Upper lobe of left lung (tissue), 6 donors: ENCODE measurements at regions not wholly inside any gene's neighbourhood (a gene's known extent, or its start where the extent isn't known, plus 50 kb on each side); places are given as distances from the start of the nearest gene placed in this dataset.
A peak's percentile ranks its signal among the peaks of the same experiment; 100 is the strongest.

ENCODE experiments used
- ATAC-seq, 2 donors: fragments of 200-7000 bp; cut with Tn5 transposase; one replicate each; pipeline ENCODE4 v1.9.1; 2022; ENCODE audit warnings: mild to moderate bottlenecking in 2 of 2, moderate library complexity in 2 of 2; ENCODE audit not compliant: low FRiP score in 2 of 2
- DNase-seq, 2 donors: peaks; one replicate each; pipeline ENCODE4 v3.0.0-alpha.2; 2019 to 2020
- H3K27ac ChIP-seq, 4 donors: fragments of 200-600 bp; sonication (generic); one replicate each; pipeline ENCODE4 v1.5.1; 2016 to 2019
- H3K27me3 ChIP-seq, 4 donors: fragments of 200-600 bp; sonication (generic); one replicate each; pipeline ENCODE4 v1.5.1; 2017 to 2019
- H3K36me3 ChIP-seq, 4 donors: fragments of 200-600 bp; sonication (generic); one replicate each; pipeline ENCODE4 v1.5.1; 2016 to 2019
- H3K4me1 ChIP-seq, 4 donors: fragments of 200-600 bp; sonication (generic); one replicate each; pipeline ENCODE4 v1.5.1; 2018 to 2019
- H3K4me3 ChIP-seq, 4 donors: fragments of 200-600 bp; sonication (generic); one replicate each; pipeline ENCODE4 v1.5.1; 2017 to 2019; ENCODE audit warnings: mild to moderate bottlenecking in 2 of 4, moderate library complexity in 1 of 4
- H3K9me3 ChIP-seq, 4 donors: fragments of 200-600 bp; sonication (generic); one replicate each; pipeline ENCODE4 v1.5.1; 2018 to 2019
- CTCF ChIP-seq, 6 experiments: fragments of 450-650 bp in 4 of 6; fragments of 200-600 bp in 2 of 6; sonication (generic) in 2 of 6; IDR thresholded peaks; one replicate each; pipeline ENCODE4 v1.5.1; 2016 to 2019; ENCODE audit warnings: antibody characterized with exemption in 6 of 6
- EP300 ChIP-seq, 4 donors: sonication (generic); formaldehyde crosslinking; IDR thresholded peaks; one replicate each; pipeline ENCODE4 v1.5.1; 2017; ENCODE audit warnings: antibody characterized with exemption in 4 of 4, control low read depth in 2 of 4
- POLR2A ChIP-seq, 4 donors: fragments of 450-650 bp; IDR thresholded peaks; one replicate each; pipeline ENCODE4 v1.5.1; 2016 to 2017; ENCODE audit warnings: antibody characterized with exemption in 4 of 4, mild to moderate bottlenecking in 2 of 4
- POLR2AphosphoS5 ChIP-seq, 2 donors: sonication (generic); formaldehyde crosslinking; IDR thresholded peaks; one replicate each; pipeline ENCODE4 v1.5.1; 2017; ENCODE audit warnings: antibody characterized with exemption in 2 of 2
- WGBS, 2 donors: methylation state at CpG; one replicate each; pipeline ENCODE4 v1.1.5; 2017 to 2018; 5-methylcytosine and 5-hydroxymethylcytosine counted together
- donor health status: DM: no; HTN: no; CAD: no; lungs with moderate emphysema.
- donor health status: DM: no; HTN: yes; CAD: no; lungs with severe emphysema.

- H3K27me3 ChIP-seq, result no peaks in the 10 kb centered on the region
- DNase-seq (no peak), ATAC-seq (no peak)
- H3K36me3 ChIP-seq, result no peaks in the 10 kb centered on the region
- H3K4me1 ChIP-seq, result peaks cover 0 to 3% (median 1%) of the 10 kb centered on the region in 4 donors
- no peak for TF ChIP-seq EP300 (IDR thresholded peaks at IDR 0.05)
- no peak for TF ChIP-seq POLR2AphosphoS5 (IDR thresholded peaks at IDR 0.05)
- 89 to 91% methylated on average over 4 of the region's 4 CpGs for WGBS, 2 donors
- H3K4me3 ChIP-seq, result no peak overlapping the region
- H3K27ac ChIP-seq, result no peak overlapping the region
- no peaks in the 10 kb centered on the region for H3K9me3 ChIP-seq
These were observed 391.0 kb upstream of the NRP1 start for GRCh38 chr10:33725430-33725829.

DNA sequence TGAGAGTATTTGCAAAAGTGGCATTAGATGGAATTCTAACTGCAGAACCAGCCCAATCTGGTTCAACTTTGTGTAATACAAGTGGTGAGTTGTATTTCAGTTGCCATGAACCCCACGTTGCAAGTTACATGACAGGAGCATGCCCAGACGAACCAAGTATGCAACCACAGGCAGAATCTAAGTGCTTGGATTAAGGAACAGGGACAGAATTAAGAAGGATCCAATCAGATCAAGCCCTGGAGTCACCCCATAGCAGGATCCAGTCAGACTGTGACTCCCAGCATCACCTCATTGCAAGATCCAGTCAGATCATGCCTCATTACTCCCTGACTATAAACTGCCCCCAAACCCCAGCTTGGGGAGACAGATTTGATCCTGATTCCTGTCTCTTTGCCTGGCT lies 388.7 kb upstream of the NRP1 start:
- TF ChIP-seq POLR2AphosphoS5 (IDR thresholded peaks at IDR 0.05) (no peak), EP300 (IDR thresholded peaks at IDR 0.05) (no peak), POLR2A (IDR thresholded peaks at IDR 0.05) (no peak), CTCF (IDR thresholded peaks at IDR 0.05) (no peak)
- no peaks in the 10 kb centered on the region for H3K36me3 ChIP-seq
- no peak overlapping the region for H3K4me3 ChIP-seq
- WGBS, 2 donors, result 79 to 88% methylated on average over 2 of the region's 2 CpGs
- H3K27ac ChIP-seq, result no peak overlapping the region
- ATAC-seq, result no peak
- DNase-seq, result no peak
- peaks cover 0 to 7% (median 0%) of the 10 kb centered on the region in 4 donors for H3K9me3 ChIP-seq
- no peaks in the 10 kb centered on the region for H3K27me3 ChIP-seq
- peaks cover 0 to 7% (median 3%) of the 10 kb centered on the region in 4 donors for H3K4me1 ChIP-seq

DNA sequence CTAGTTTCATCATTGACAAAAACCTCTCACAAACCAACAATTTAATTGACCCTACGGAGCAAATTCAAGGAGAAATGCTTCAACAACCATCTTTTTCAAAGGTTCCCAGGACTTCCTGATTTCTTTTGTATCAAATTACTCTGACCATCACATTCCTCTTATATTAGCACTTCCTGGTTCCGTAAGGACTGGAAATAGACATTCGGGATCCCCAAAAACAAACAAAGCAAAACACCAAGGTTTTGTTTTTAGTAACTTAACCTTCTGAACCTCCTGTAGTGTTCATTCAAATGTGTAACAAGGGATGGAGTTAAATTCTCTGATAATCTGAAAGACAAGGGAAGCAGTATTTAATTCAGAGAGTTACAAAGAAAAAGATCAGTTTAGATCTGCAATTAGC lies 387.6 kb upstream of the NRP1 start:
- WGBS, 2 donors, result 40 to 45% methylated on average over 3 of the region's 3 CpGs
- no peaks in the 10 kb centered on the region for H3K27me3 ChIP-seq
- DNase-seq (no peak), ATAC-seq (no peak)
- no peak overlapping the region for H3K27ac ChIP-seq
- H3K4me3 ChIP-seq, result no peak overlapping the region
- TF ChIP-seq POLR2A (IDR thresholded peaks at IDR 0.05), result no peak
- TF ChIP-seq POLR2AphosphoS5 (IDR thresholded peaks at IDR 0.05), result no peak
- no peak for TF ChIP-seq CTCF (IDR thresholded peaks at IDR 0.05)
- no peak for TF ChIP-seq EP300 (IDR thresholded peaks at IDR 0.05)
- H3K9me3 ChIP-seq, result peaks cover 0 to 7% (median 0%) of the 10 kb centered on the region in 4 donors
- no peaks in the 10 kb centered on the region for H3K36me3 ChIP-seq
- H3K4me1 ChIP-seq, result peaks cover 0 to 7% (median 3%) of the 10 kb centered on the region in 4 donors

GRCh38 chr10:33721509-33721908 lies 387.0 kb upstream of the NRP1 start:
- peaks cover 0 to 7% (median 3%) of the 10 kb centered on the region in 4 donors for H3K4me1 ChIP-seq
- H3K27me3 ChIP-seq, result no peaks in the 10 kb centered on the region
- WGBS, 2 donors, result 86 to 90% methylated on average over 7 of the region's 7 CpGs
- ATAC-seq (no peak), DNase-seq (no peak)
- no peak overlapping the region for H3K4me3 ChIP-seq
- no peak for TF ChIP-seq POLR2A (IDR thresholded peaks at IDR 0.05)
- TF ChIP-seq EP300 (IDR thresholded peaks at IDR 0.05), result no peak
- TF ChIP-seq CTCF (IDR thresholded peaks at IDR 0.05), result no peak
- TF ChIP-seq POLR2AphosphoS5 (IDR thresholded peaks at IDR 0.05), result no peak
- H3K36me3 ChIP-seq, result no peaks in the 10 kb centered on the region
- H3K27ac ChIP-seq, result peak overlapping the region in 1 of 4 donors; percentile 45
- peaks cover 0 to 7% (median 0%) of the 10 kb centered on the region in 4 donors for H3K9me3 ChIP-seq

DNA sequence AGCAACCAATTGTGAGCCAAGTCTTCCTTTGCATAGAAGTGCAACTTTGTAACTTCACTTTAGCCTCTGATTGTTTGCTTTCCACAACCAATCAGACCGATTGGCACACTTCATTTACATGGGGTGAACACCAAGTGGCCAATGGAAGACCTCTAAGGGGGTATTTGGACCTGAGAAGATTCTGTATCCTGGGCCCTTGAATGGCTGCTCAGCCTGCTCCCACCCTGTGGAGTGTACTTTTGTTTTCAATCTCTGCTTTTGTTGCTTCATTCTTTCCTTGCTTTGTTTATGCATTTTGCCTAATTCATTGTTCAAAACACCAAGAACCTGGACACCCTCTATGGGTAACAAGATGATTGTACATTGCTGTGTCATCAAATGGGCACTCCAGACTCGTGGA lies 385.7 kb upstream of the NRP1 start:
- Histone ChIP-seq H3K36me3 (no peaks in the 10 kb centered on the region), H3K4me1 (peaks cover 0 to 10% (median 3%) of the 10 kb centered on the region in 4 donors), H3K4me3 (no peak overlapping the region), H3K27ac (no peak overlapping the region), H3K27me3 (no peaks in the 10 kb centered on the region), H3K9me3 (peaks cover 0 to 7% (median 0%) of the 10 kb centered on the region in 4 donors)
- ATAC-seq, result no peak
- WGBS, 2 donors, result 75 to 77% methylated on average over 2 of the region's 2 CpGs
- TF ChIP-seq POLR2AphosphoS5 (IDR thresholded peaks at IDR 0.05), result no peak
- TF ChIP-seq POLR2A (IDR thresholded peaks at IDR 0.05), result no peak
- no peak for TF ChIP-seq CTCF (IDR thresholded peaks at IDR 0.05)
- TF ChIP-seq EP300 (IDR thresholded peaks at IDR 0.05), result no peak
- no peak for DNase-seq
